OCI-LY7 (cell line): ENCODE measurements at regions not wholly inside any gene's neighbourhood (a gene's known extent, or its start where the extent isn't known, plus 50 kb on each side); places are given as distances from the start of the nearest gene placed in this dataset.
"Not testable (repeated sequence)": the region's sequence is repeated elsewhere in the genome, so short reads cannot be mapped to it uniquely, and the experiment has no call there.

Experiments used
- BruUV-seq: library from RNA; stranded (reverse); fragments of 400-500 nt; replicated peaks from 2 replicates; lab custom pipeline; 2021; lab: Mats Ljungman, UMichigan
- CTCF ChIA-PET: fragments of 300-600 bp; sonication (Branson Sonifier 250); formaldehyde crosslinking; loops from one replicate; lab custom pipeline; 2022; ENCODE audit warnings: antibody characterized with exemption; ENCODE audit not compliant: unreplicated experiment; lab: Charles Lee
- POLR2A ChIA-PET: fragments of 300-600 bp; sonication (Branson Sonifier 250); formaldehyde crosslinking; loops from one replicate; lab custom pipeline; 2022; ENCODE audit warnings: antibody characterized with exemption; lab: Charles Lee
- DNase-seq: peaks from one replicate; pipeline ENCODE4 v3.0.0-alpha.2; 2015; ENCODE audit warnings: low spot score
- H2AFZ ChIP-seq: fragments of 200-600 bp; sonication (generic), shearing (Covaris generic); 2 replicates; pipeline ENCODE4 v1.6.1; 2014; ENCODE audit warnings: mild to moderate bottlenecking, antibody characterized with exemption, low read length, moderate library complexity
- H3K27ac ChIP-seq: fragments of 200-600 bp; sonication (generic); 2 replicates; pipeline ENCODE4 v1.5.1; 2014; ENCODE audit warnings: mixed run types, low read depth, mild to moderate bottlenecking, moderate library complexity, low read length, inconsistent platforms; ENCODE audit not compliant: poor library complexity, severe bottlenecking
- H3K36me3 ChIP-seq: fragments of 200-600 bp; sonication (generic); 2 replicates; pipeline ENCODE4 v1.6.1; 2014; ENCODE audit warnings: mild to moderate bottlenecking, antibody characterized with exemption, low read length, moderate library complexity, mixed read lengths; ENCODE audit not compliant: insufficient read depth
- H3K4me1 ChIP-seq: fragments of 200-600 bp; sonication (generic); 2 replicates; pipeline ENCODE4 v1.5.1; 2014; ENCODE audit warnings: mild to moderate bottlenecking, low read length; ENCODE audit not compliant: insufficient read depth, poor library complexity, severe bottlenecking
- H3K4me2 ChIP-seq: fragments of 200-600 bp; sonication (generic); 2 replicates; pipeline ENCODE4 v1.6.1; 2014; ENCODE audit warnings: mild to moderate bottlenecking, low read length
- H3K4me3 ChIP-seq: fragments of 200-600 bp; sonication (generic); 2 replicates; pipeline ENCODE4 v1.5.1; 2014; ENCODE audit warnings: mild to moderate bottlenecking, low read depth, low read length; ENCODE audit not compliant: poor library complexity, severe bottlenecking
- H3K79me2 ChIP-seq: fragments of 200-600 bp; sonication (generic); 2 replicates; pipeline ENCODE4 v1.6.1; 2016; ENCODE audit warnings: low read depth, mild to moderate bottlenecking, low read length, moderate library complexity, mixed read lengths; ENCODE audit not compliant: insufficient read depth
- H3K9me2 ChIP-seq: fragments of 200-600 bp; sonication (generic); 2 replicates; pipeline ENCODE4 v1.6.1; 2016; ENCODE audit warnings: mild to moderate bottlenecking, low read length, mixed read lengths; ENCODE audit not compliant: insufficient read depth
- H3K9me3 ChIP-seq: fragments of 200-600 bp; sonication (generic); 2 replicates; pipeline ENCODE4 v1.6.1; 2014; ENCODE audit warnings: mild to moderate bottlenecking, mixed run types, low read length, mixed read lengths
- H4K20me1 ChIP-seq: fragments of 200-600 bp; sonication (generic); 2 replicates; pipeline ENCODE4 v1.6.1; 2014; ENCODE audit warnings: mild to moderate bottlenecking, antibody characterized with exemption, low read length, moderate library complexity, mixed read lengths; ENCODE audit not compliant: insufficient read depth
- EZH2phosphoT487 ChIP-seq: fragments of 200-600 bp; sonication (generic); IDR thresholded peaks from 2 replicates; pipeline ENCODE4 v1.6.1; 2018; ENCODE audit warnings: low read depth, borderline replicate concordance, mild to moderate bottlenecking, mixed run types, antibody characterized with exemption, low read length, moderate library complexity, mixed read lengths
- intact Hi-C: fragments of 100-400 bp; cut with micrococcal nuclease; formaldehyde crosslinking; loops from one replicate; pipeline ENCODE4 v1.10.0; 2022; ENCODE audit not compliant: unreplicated experiment
- TF ChIP-seq, protein P1 (sequence below): fragments of 200-600 bp; sonication (generic); conservative IDR thresholded peaks from 2 replicates; pipeline ENCODE4 v1.5.1; 2014; ENCODE audit warnings: mild to moderate bottlenecking, antibody characterized with exemption, low read length, moderate library complexity, mixed read lengths

- Histone ChIP-seq H3K79me2 (no peaks in the 10 kb centered on the region), H4K20me1 (no peaks in the 10 kb centered on the region), H3K36me3 (no peaks in the 10 kb centered on the region), H3K4me2 (no peak overlapping the region), H3K4me3 (no peak overlapping the region), H2AFZ (no peak overlapping the region), H3K4me1 (no peaks in the 10 kb centered on the region), H3K9me2 (no peaks in the 10 kb centered on the region), H3K27ac (no peak overlapping the region), H3K9me3 (no peaks in the 10 kb centered on the region)
- no peak for TF ChIP-seq EZH2phosphoT487
- TF ChIP-seq, protein P1, sequence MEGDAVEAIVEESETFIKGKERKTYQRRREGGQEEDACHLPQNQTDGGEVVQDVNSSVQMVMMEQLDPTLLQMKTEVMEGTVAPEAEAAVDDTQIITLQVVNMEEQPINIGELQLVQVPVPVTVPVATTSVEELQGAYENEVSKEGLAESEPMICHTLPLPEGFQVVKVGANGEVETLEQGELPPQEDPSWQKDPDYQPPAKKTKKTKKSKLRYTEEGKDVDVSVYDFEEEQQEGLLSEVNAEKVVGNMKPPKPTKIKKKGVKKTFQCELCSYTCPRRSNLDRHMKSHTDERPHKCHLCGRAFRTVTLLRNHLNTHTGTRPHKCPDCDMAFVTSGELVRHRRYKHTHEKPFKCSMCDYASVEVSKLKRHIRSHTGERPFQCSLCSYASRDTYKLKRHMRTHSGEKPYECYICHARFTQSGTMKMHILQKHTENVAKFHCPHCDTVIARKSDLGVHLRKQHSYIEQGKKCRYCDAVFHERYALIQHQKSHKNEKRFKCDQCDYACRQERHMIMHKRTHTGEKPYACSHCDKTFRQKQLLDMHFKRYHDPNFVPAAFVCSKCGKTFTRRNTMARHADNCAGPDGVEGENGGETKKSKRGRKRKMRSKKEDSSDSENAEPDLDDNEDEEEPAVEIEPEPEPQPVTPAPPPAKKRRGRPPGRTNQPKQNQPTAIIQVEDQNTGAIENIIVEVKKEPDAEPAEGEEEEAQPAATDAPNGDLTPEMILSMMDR: no peak
- ChIA-PET CTCF (no interaction called here), POLR2A (no interaction called here)
- DNase-seq: no peak
- intact Hi-C loops: no loop called here
- no TSS peak for BruUV-seq
These were observed 367.0 kb downstream of the DSC3 start for GRCh38 chr18:30675493-30675892.

- H3K36me3 ChIP-seq: no peaks in the 10 kb centered on the region
- H4K20me1 ChIP-seq: no peaks in the 10 kb centered on the region
- H3K9me2 ChIP-seq: no peaks in the 10 kb centered on the region
- H3K79me2 ChIP-seq: no peaks in the 10 kb centered on the region
- no peak overlapping the region for H2AFZ ChIP-seq
- H3K4me2 ChIP-seq: no peak overlapping the region
- DNase-seq: no peak
- TF ChIP-seq EZH2phosphoT487: no peak
- TF ChIP-seq, protein P1: no peak
- H3K4me1 ChIP-seq: no peaks in the 10 kb centered on the region
- no TSS peak for BruUV-seq
- no peak overlapping the region for H3K4me3 ChIP-seq
- H3K9me3 ChIP-seq: no peaks in the 10 kb centered on the region
- ChIA-PET POLR2A (no interaction called here), CTCF (no interaction called here)
- intact Hi-C loops: no loop called here
- H3K27ac ChIP-seq: no peak overlapping the region
These were observed 367.5 kb downstream of the DSC3 start for GRCh38 chr18:30675072-30675471.

DNA sequence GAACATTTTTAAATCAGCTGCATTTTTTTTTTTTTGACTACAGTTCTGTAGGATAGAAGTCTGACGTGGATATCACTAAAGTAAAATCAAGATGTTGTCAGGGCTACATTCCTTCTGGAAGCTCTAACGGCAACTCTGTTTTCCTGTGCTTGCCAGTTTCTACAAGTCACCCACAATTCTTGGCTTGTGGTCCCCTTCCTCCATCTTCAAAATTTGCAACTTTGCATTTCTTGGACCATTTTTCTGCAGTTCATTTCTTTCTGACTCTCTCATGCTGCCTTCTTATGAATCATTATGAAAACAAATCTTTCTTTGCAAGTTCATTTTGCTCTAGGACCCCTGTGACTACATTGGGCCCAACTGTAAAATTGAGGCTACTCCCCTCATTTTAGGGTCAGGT, 367.9 kb downstream of the DSC3 start:
- no peaks in the 10 kb centered on the region for H3K36me3 ChIP-seq
- no peaks in the 10 kb centered on the region for H3K9me3 ChIP-seq
- DNase-seq: no peak
- BruUV-seq: no TSS peak
- H4K20me1 ChIP-seq: no peaks in the 10 kb centered on the region
- TF ChIP-seq, protein P1: no peak
- no peak for TF ChIP-seq EZH2phosphoT487
- no peak overlapping the region for H3K27ac ChIP-seq
- no peak overlapping the region for H3K4me2 ChIP-seq
- ChIA-PET CTCF (no interaction called here), POLR2A (interaction anchor here (0.7 kb wide), 1 partner anchor 48 kb away, joined by 4 read pairs; no protein-coding TSS in a partner anchor)
- H2AFZ ChIP-seq: no peak overlapping the region
- intact Hi-C loops: no loop called here
- H3K79me2 ChIP-seq: no peaks in the 10 kb centered on the region
- H3K4me1 ChIP-seq: no peaks in the 10 kb centered on the region
- H3K4me3 ChIP-seq: no peak overlapping the region
- no peaks in the 10 kb centered on the region for H3K9me2 ChIP-seq

- H3K9me2 ChIP-seq, H3K27ac ChIP-seq, H4K20me1 ChIP-seq, DNase-seq, H2AFZ ChIP-seq, intact Hi-C loops, H3K4me1 ChIP-seq, H3K79me2 ChIP-seq, H3K4me2 ChIP-seq, H3K4me3 ChIP-seq, CTCF ChIA-PET, H3K9me3 ChIP-seq, POLR2A ChIA-PET, BruUV-seq, H3K36me3 ChIP-seq: not testable (repeated sequence)
These were observed 370.1 kb downstream of the DSC3 start for GRCh38 chr18:30672439-30672838.
